ENCODE measurements at regions not wholly inside any gene's neighbourhood (a gene's known extent, or its start where the extent isn't known, plus 50 kb on each side); places are given as distances from the start of the nearest gene placed in this dataset.
"Not testable (repeated sequence)": the region's sequence is repeated elsewhere in the genome, so short reads cannot be mapped to it uniquely, and the experiment has no call there.

DNA sequence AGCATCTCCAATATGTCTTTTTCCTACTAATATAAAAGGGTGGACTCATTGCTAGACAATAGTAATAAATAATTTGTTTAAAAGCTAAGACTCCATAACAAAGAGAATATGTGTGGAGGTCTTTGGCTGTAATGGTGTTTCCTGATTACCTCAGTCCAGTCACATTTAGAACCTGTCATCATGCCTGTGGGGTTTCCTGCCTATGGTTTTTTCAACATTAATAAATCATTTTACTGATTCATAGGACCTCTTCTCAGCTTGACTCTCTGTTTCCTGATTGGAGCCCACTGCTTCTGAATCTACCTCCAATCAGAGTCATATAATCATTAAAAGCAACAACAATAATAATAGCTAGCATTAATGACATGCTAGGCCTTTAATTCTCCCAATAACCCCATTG, 52.4 kb upstream of the GNAI1 start:
- DNase-seq (ENCODE audit: low read depth in 3 of 3) = no peak

DNA sequence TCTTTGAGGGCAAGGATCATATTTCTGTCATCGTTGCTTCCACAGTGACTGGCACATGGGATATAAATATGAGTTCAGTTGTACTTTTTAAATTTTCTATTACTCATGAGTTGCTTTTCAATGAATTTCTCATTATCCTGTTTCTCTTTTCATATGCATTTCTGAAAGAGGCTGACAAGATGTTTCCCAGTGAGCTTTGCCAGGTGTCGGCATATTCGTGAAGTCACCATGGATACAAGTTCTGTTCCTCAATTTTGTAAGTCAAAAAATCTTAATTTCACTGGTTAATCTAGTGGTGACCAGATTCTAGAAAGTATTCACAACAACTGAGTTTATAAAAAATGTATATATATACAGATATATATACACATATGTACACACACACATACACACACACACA, 55.7 kb upstream of the GNAI1 start:
- DNase-seq (ENCODE audit: low read depth in 3 of 3) = no peak

DNA sequence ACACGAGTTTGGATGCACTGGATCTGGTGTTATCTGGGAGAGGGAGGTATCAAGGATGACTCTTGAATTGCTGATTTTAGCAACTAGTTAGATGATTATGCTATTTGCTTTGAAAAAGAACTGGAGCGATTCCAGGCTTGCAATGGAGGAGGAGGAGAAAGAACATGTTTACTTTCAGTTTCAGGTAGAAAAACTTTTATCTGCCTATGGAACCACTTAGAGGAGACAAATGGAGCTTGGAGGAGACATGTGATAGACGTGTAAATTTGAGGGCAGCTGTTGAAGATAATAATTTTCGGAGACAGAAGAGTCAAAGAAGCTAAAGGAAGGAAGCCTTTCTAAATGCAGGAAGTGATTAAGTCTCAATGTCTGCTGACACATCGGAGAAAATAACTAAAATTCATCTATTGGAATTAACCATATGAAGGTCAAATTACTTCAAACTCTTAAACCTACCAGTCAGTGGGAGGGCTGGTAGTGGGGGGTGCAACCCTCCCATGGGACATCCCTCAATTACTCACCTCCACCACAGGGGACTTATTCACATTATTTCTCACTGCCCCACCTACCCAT, 56.4 kb upstream of the GNAI1 start:
- peak in 1 of 3 experiments; percentile 30 for DNase-seq (ENCODE audit: low read depth in 3 of 3)

DNA sequence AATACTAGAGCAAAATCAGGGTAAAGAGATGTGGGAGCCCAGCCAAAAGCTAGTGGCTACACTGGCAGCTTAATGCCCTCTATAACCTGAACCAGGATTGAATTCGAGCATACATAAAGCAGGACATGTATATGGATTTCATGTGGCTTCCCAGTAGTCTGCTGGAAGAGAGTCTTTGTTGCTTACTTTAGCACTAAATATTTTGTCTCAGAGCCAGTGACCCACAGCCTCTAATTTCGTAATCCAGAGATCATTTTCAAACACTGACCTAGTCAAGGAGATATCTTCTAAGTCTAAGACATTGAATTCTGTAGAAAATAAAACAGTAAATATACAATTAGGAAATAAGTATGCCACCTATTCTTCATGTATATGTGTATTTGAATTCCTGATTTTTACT, 64.2 kb upstream of the GNAI1 start:
- DNase-seq (ENCODE audit: low read depth in 3 of 3) = no peak

DNA sequence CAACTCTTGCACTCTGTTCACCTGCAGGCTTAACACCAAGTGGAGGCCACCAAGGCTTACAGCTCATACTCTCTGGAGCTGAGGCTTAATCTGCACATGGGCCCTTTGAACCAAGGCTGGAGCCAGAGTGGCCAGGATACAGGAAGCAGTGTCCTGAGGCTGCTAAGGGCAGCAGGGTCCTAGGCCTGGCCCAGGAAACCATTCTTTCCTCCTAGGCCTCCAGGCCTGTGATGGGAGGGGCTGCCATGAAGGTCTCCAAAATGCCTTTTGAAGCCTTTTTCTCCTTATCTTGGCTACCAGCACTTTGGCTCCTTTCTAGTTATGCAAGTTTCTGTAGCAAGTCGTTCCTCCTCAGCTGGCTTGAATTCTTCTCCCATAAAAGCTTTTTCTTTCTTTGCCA, 68.0 kb upstream of the GNAI1 start:
- no peak for DNase-seq (ENCODE audit: low read depth in 3 of 3)

DNA sequence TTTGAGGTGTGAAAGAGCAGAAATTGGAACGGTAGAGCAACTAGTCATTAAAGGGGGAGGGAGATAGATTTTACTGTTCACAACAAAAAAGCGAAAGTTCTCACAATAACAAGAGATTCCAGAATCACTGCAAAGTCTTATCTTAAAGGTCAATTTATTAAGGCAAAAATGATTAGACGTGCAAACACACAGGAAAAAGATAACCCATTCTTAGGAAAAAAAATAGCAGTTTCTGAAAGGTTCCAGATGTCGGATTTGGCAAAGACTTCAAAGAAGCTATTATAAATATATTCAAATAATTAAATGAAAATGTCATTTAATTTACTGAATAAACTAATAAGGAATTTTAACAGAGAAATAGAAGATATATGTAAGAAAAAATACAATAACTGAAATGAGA, 70.8 kb upstream of the GNAI1 start:
- no peak for DNase-seq (ENCODE audit: low read depth in 3 of 3)

DNA sequence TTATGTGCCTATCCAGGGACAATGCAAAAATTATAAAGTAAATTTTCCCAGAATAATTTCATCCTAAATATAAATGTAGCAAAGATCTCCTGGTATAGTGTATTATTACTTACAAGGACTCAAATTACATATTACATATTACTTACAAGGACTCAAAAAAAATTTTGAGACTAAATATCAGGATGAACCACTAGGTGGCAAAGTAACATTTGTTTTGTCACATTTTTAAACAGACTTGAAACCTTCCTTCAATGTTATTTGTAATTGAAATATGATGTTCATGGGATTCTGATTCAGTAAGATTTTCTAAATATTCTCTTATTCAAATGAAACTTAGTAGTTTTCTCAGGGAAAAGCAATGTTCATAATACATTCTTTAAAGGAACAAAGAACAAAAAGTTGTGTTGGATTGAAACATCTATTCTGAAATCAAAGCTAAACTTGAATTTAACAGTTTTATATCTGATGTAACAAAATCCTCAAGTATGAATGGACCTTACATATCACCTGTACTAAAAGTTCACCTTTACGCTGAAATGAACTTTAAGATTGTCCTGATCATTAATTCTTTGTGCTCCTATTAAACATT, 74.3 kb upstream of the GNAI1 start:
- no peak for DNase-seq (ENCODE audit: low read depth in 3 of 3)

DNA sequence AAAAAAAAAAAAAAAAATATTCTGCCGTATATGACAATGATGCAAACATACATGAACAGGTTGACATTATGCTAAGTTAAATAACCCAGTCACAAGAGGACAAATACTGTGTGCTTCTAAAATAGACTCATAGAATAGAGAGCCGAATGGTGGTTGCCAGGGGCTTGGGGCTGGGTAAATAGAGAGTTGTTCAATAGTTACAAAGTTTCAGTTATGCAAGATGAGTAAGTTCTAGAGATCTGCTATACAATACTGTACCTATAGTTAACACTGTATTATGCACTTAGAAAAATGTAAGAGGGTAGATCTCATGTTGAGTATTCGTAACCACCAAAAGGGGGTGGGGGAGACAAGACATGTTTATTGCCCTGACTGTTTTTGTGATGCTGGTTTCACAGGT, 77.1 kb upstream of the GNAI1 start:
- DNase-seq (ENCODE audit: low read depth in 3 of 3) = no peak

DNA sequence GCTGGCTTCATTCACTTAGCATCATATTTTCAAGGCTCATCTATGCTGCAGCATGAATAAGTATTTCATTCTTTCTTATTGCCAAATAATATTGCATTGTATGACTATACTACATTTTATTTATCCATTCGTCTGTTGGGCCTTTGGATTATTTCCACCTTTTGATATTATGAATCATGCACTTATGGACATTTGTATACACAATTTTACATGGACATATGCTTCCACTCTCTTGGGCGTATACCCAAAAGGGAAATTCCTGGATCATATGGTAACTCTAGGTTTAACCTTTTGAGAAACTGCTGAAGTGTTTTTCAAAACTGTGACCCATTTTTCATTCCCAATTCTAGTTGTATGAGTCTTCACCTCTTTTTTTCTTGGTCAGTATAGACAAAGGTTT, 80.3 kb upstream of the GNAI1 start:
- no peak for DNase-seq (ENCODE audit: low read depth in 3 of 3)

DNA sequence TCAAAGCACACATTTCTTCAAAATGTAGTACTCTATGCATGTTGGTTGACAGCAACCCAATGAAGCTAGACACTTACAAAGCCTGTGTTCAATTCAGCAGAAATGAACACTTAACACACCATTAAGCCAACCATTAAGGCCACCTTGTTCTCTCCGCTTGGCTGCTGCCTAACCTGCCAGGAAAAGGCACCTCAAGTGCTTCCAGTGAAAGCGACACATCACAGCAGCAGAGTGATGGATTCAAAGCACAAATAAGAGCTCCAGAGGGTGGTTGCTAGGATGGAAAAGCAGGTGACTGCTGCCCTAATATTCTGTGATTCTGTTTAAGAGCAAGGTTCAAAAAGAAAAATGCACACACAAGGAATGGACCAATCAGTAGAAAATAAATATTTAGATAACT, 81.5 kb upstream of the GNAI1 start:
- DNase-seq (ENCODE audit: low read depth in 3 of 3) = no peak

DNA sequence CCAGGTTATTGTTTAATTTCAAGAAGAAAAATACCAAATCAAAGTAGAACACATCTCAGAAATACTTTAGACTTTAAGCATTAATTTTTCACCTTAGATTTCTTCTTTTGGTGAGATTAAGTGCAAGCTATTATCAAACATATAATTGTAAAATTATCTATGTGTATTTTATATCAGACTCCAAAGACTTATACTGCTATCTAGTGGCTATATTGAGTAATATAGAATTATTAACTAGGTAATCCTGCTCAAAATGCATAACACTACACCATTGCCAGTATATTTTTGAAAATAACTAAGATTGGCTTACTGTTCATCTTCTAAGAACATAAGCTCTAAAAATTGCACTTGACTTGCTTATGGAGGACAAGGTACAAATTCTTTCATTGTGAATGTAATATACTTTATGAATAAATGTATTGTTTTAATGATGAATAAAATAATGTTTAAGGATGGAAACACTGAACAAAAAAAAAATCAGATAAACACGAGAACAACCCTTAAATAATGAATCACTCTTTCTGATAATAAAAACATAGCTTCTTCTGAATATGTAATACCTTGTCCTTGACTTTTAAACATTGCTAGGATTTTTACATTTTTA, 86.7 kb upstream of the GNAI1 start:
- DNase-seq (ENCODE audit: low read depth in 3 of 3) = no peak

DNA sequence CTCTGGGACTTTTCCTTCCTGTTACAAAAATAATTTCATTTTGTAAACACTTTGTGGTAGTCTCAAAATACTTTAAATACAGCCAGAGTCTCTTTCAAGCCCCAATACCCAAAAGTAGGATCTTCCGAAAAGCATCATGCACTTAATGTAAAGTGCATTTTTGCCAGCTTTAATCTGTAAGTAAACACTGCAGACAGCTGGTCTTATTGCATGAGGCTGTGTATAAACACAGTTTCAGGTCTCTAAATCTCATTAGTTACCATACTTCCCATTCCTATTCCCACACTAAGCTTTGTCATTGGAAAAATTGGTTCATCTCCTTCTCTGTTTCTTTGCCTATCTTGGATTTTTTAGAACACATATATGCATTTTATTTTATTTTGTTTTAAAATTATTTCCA, 87.6 kb upstream of the GNAI1 start:
- DNase-seq (ENCODE audit: low read depth in 3 of 3) = no peak

DNA sequence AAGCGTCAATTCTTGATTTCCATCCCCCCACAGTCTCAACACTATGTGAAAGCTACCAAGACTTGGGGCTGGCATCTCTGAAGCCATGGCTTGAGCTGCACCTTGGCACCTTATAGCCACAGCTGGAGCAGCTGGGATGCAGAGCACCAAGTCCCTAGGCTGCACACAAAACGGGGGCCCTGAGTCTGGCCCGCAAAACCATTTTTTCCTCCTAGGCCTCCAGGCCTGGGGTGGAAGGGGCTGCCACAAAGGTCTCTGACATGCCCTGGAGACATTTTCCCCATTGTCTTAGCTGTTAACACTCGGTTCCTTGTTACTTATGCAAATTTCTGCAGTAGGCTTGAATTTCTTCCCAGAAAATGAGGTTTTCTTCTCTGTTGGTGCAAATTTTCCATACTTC, 89.8 kb upstream of the GNAI1 start:
- DNase-seq (ENCODE audit: low read depth in 3 of 3) = no peak

DNA sequence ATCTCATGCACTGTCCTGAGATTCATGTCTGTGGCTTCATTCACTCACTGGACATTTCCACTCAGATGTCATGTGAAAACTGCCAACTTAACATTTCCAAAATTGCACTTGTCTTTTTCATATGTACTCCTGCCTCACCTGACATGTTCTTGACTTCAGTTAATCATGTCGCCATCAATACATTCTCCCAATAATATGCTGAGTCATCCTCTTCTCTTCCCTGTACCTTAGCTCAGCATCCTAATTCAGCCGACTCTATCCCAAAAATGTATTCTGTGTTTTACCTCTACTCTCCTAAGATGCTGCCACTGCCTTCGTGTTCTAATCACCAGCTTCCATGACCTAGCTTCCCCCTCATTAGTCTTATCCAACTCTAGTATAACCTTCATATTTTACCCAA, 93.9 kb upstream of the GNAI1 start:
- no peak for DNase-seq (ENCODE audit: low read depth in 3 of 3)

DNA sequence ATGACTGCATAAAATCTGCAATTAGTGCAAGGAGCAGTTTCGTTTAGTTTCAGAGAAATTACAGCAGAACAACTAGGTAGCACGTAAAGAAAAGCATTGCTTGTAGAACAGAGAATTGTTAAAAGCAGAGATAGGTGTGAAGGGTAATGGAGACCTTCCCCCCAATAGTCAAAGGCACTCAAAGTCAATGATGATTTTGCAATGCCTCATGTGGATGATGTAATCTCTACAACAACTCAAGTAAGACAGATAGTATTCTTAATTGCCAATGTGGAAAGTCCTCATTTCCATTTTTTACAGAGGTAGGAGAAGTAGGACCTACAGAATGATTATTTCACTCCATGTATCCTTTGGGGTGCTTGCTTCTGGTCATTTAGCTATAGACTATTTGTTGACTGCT, 94.3 kb upstream of the GNAI1 start:
- no peak for DNase-seq (ENCODE audit: low read depth in 3 of 3)

DNA sequence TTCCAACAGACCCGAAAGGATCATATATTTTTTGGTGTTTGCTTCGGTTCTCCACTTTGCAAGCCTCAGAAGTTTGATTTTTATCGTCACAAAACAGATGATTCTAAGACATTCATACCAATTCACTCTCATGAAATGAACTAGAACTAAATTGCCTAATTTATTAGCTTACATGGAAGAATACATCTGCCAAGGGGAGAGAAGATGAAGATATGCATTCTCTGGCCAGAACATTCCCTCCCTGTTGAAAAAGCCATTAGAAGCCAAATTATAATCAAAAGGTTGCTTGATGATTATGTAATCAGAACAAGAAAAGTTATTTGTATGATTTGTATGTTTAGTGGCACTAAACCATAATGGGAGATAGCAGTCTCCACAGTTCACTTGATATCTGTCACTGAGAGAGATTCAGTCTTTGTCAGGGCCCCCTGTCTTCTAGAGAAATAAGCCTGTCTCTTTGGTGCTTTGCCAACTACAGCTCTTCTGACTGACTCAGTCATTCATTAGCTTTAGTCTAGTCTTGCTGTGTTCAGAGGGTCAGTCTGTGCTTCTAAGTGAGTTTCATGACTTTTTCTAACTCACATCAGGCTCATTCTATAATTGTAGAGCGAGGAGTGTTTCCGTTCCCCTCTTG, 95.3 kb upstream of the GNAI1 start:
- no peak for DNase-seq (ENCODE audit: low read depth in 3 of 3)

DNA sequence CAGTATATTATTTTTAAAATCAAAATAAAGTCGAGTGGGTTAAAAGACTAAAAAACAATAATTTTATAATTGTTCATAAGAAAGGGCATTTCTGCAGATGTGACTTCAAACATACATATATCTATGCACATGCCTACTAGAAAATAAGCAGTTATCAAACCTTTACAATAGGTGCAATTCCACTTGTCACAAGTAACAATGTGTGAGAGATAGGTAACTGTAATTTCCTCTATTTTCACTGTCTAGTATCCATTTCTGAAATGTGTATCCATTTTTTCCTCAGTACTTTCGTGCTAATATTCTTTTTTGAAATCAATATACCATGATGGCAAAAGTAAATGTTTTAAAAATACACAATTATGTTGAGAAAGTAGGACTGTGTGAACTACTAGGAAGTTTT, 96.9 kb upstream of the GNAI1 start:
- no peak for DNase-seq (ENCODE audit: low read depth in 3 of 3)

DNA sequence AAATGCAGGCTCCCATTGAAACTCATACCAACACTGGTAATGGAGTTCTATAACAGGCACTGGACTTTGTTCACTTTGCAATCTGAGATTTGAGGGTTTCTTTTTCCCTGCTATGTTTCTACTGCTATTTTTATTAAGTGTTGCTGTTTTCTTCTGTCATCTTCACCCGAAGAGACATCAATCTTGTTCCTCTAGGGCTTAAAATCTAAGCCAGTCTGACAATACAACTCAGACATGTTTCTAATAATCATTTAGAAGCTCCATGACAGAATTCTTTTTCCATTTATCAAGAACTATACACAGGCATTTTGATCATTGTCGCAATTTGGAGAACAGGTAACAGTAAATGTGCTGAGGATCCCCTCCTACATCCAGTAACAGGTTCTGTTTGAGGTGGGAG, 98.5 kb upstream of the GNAI1 start:
- no peak for DNase-seq (ENCODE audit: low read depth in 3 of 3)

DNA sequence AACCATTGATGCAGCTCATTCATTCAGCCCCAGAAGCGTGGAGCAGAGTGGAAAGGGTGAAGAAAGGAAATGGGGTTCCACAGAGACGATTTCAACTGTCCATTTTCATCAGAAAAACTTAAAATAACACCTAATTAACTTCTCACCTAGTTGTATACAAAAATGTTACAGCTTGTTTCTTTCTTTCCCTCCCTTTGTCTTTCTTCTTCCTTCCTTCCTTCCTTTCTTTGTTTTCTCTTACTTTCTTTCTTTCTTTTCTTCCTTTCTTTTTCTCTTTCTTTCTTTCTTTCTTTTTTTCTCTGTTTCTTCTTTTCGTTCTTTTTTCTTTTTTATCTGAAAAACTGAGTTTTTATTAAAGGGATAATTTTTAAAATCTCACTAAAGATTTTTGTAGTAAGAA, 105.9 kb upstream of the GNAI1 start:
- DNase-seq (ENCODE audit: low read depth in 3 of 3) = no peak

DNA sequence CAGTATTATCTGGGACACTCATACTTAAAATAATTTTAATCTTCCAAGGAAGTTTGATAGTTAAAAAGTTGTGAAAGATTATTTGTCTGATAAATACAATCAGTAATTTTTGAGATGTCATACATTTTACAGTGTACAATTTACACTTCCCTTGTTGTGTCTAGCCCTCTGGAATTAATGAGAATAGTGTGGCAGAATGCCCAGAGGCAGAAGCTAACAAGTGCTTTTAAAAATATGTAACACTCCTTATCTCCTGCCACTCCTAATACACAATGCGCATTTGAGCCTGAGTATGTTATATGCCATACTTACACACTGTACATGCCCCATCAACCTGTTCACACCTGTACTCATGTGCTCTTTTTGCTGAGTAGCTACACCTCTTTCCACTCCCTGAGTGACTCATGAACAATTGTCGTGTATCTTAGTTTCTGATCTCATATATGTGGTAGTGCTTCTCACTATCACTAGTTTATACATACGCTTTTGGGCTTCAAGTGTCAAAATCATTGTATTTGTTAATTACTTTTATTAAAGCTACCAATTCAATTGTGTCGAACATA, 106.9 kb upstream of the GNAI1 start:
- no peak for DNase-seq (ENCODE audit: low read depth in 3 of 3)

DNA sequence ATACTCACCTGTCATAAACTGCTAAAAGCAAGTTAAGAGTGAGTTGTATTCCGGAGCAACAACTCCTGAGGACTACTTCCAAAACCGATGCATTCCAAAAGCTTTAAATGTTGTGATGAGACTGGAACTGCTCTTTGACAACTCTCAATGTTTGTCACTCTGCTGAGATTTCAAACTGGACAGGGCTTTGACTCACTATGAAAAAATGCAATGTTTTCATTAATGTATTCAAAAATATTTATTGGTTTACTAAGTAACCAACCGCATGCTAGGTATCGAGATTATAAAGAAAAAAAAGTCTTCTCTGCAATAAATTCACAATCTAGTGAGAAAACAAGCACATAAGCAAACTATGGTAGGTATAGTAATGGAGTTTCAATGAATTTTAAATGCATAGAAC, 107.9 kb upstream of the GNAI1 start:
- no peak for DNase-seq (ENCODE audit: low read depth in 3 of 3)

DNA sequence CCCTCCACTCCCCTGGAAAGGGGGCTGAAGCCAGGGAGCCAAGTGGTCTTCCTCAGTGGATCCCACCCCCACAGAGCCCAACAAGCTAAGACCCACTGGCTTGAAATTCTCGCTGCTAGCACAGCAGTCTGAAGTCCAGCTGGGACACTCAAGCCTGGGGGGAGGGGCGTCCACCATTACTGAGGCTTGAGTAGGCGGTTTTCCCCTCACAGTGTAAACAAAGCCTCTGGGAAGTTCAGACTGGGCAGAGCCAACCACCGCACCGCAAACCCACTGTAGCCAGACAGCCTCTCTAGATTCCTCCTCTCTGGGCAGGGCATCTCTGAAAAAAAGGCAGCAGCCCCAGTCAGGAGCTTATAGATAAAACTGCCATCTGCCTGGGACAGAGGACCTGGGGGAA, 114.4 kb upstream of the GNAI1 start:
- not testable (repeated sequence) for DNase-seq (ENCODE audit: low read depth in 3 of 3)

DNA sequence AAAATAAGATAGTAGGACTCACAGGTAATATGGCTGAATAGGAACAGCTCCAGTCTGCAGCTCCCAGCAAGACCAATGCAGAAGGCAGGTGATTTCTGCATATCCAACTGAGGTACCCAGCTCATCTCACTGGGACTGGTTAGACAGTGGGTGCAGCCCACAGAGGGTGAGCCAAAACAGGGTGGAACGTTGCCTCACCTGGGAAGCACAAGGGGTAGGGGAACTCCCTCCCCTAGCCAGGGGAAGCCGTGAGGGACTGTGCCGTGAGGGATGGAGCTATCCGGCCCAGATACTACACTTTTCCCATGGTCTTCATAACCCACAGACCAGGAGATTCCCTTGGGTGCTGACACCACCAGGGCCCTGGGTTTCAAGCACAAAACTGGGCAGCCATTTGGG, 114.8 kb upstream of the GNAI1 start:
- not testable (repeated sequence) for DNase-seq (ENCODE audit: low read depth in 3 of 3)

Data from stimulated activated CD4-positive, alpha-beta T cell treated with anti-CD3 and anti-CD28 coated beads, TNF-alpha, amount 100 ng/mL, for 24 hours (primary cell).